CD4-positive, CD25-positive, alpha-beta regulatory T cell (primary cell): ENCODE measurements at regions not wholly inside any gene's neighbourhood (a gene's known extent, or its start where the extent isn't known, plus 50 kb on each side); places are given as distances from the start of the nearest gene placed in this dataset.

Experiments
- ATAC-seq, 2 donors: fragments of 150-1000 bp; cut with Tn5 transposase; one replicate each; pipeline ENCODE4 v1.10.0; 2021; ENCODE audit warnings: low read depth in 2 of 2, moderate number of reproducible peaks in 2 of 2, moderate library complexity in 1 of 2
- DNase-seq, 3 donors: peaks; one replicate each; pipeline versions ENCODE4 v3.0.0 to v3.0.0-alpha.2; 2012 to 2022; ENCODE audit warnings: mixed read lengths in 1 of 3
- H3K27ac ChIP-seq: one replicate; pipeline ENCODE4 v1.7.0; 2013; ENCODE audit warnings: mild to moderate bottlenecking, low read length; ENCODE audit not compliant: insufficient read depth, poor library complexity, severe bottlenecking
- H3K27me3 ChIP-seq: one replicate; pipeline ENCODE4 v1.7.0; 2013; ENCODE audit warnings: low read length; ENCODE audit not compliant: control insufficient read depth, insufficient read depth
- H3K36me3 ChIP-seq: one replicate; pipeline ENCODE4 v1.7.0; 2013; ENCODE audit warnings: mild to moderate bottlenecking, low read length, moderate library complexity; ENCODE audit not compliant: control insufficient read depth, insufficient read depth
- H3K4me1 ChIP-seq: 2 replicates; pipeline ENCODE4 v1.7.0; 2013; ENCODE audit warnings: mild to moderate bottlenecking, low read length; ENCODE audit not compliant: insufficient read depth, control insufficient read depth, poor library complexity, severe bottlenecking
- H3K4me3 ChIP-seq: one replicate; pipeline ENCODE4 v1.7.0; 2013; ENCODE audit warnings: low read depth, mild to moderate bottlenecking, low read length, moderate library complexity
- H3K9me3 ChIP-seq, 2 experiments: 1 replicate in 1 of 2; 2 replicates in 1 of 2; pipeline ENCODE4 v1.7.0; 2013; ENCODE audit warnings: low read length in 2 of 2, mild to moderate bottlenecking in 1 of 2, moderate library complexity in 1 of 2; ENCODE audit not compliant: control insufficient read depth in 2 of 2
- H3K27ac Mint-ChIP-seq, 3 donors: one replicate each; pipeline ENCODE4 v1.8.0; 2020 to 2022; ENCODE audit warnings: mild to moderate bottlenecking in 3 of 3, mixed read lengths in 3 of 3, moderate library complexity in 2 of 3
- H3K27me3 Mint-ChIP-seq: one replicate; pipeline ENCODE4 v1.8.0; 2022; ENCODE audit warnings: mild to moderate bottlenecking, mixed read lengths
- H3K36me3 Mint-ChIP-seq: one replicate; pipeline ENCODE4 v1.8.0; 2020; ENCODE audit warnings: mixed read lengths
- H3K4me1 Mint-ChIP-seq, 4 donors: one replicate each; pipeline ENCODE4 v1.8.0; 2020 to 2022; ENCODE audit warnings: mixed read lengths in 4 of 4, mild to moderate bottlenecking in 1 of 4
- H3K4me3 Mint-ChIP-seq, 4 donors: one replicate each; pipeline ENCODE4 v1.8.0; 2020 to 2022; ENCODE audit warnings: mild to moderate bottlenecking in 4 of 4, mixed read lengths in 4 of 4, moderate library complexity in 3 of 4
- H3K9me3 Mint-ChIP-seq, 7 donors: one replicate each; pipeline ENCODE4 v1.8.0; 2020 to 2022; ENCODE audit warnings: mixed read lengths in 7 of 7, mild to moderate bottlenecking in 3 of 7, moderate library complexity in 2 of 7

GRCh38 chr10:60684091-60684490 lies 94.2 kb upstream of the CDK1 start:
- H3K36me3 Mint-ChIP-seq = no peaks in the 10 kb centered on the region
- H3K27me3 Mint-ChIP-seq = peaks cover 10% of the 10 kb centered on the region
- DNase-seq (no peak), ATAC-seq (no peak)
- no peaks in the 10 kb centered on the region for H3K4me1 ChIP-seq
- no peaks in the 10 kb centered on the region for H3K36me3 ChIP-seq
- H3K27ac ChIP-seq = no peak overlapping the region
- no peaks in the 10 kb centered on the region for H3K9me3 ChIP-seq
- H3K4me3 ChIP-seq = no peak overlapping the region
- no peaks in the 10 kb centered on the region for H3K4me1 Mint-ChIP-seq
- no peak overlapping the region for H3K27ac Mint-ChIP-seq
- peaks cover 0 to 7% (median 2%) of the 10 kb centered on the region in 7 donors for H3K9me3 Mint-ChIP-seq
- no peaks in the 10 kb centered on the region for H3K27me3 ChIP-seq
- no peak overlapping the region for H3K4me3 Mint-ChIP-seq

DNA sequence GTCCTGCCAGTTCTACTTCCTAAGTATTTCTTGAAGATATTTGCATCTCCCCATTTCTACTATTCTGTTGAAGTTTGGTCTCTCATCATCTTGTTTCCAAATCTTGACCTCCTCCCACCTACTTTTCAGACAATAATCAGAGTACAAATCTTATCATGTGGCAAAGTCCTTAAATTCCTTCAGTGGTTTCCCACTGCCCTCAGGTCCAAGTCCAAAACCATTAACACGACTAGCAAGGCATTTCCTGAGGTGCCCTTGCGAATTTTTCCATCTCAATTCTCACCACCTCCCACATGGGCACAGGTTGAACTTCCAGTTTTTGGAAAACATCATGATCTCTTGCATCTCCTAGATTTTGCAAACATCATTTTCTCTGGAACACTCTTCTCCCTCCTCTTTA lies 97.2 kb upstream of the CDK1 start:
- Mint-ChIP-seq H3K27me3 (peaks cover 13% of the 10 kb centered on the region), H3K27ac (no peak overlapping the region), H3K9me3 (peaks cover 0 to 1% (median 0%) of the 10 kb centered on the region in 7 donors), H3K36me3 (no peaks in the 10 kb centered on the region), H3K4me3 (no peak overlapping the region), H3K4me1 (no peaks in the 10 kb centered on the region)
- Histone ChIP-seq H3K27me3 (no peaks in the 10 kb centered on the region), H3K36me3 (no peaks in the 10 kb centered on the region), H3K4me1 (no peaks in the 10 kb centered on the region), H3K27ac (no peak overlapping the region), H3K9me3 (no peaks in the 10 kb centered on the region), H3K4me3 (no peak overlapping the region)
- ATAC-seq = no peak
- DNase-seq = no peak

GRCh38 chr10:60679388-60679990 lies 98.8 kb upstream of the CDK1 start:
- ATAC-seq (no peak), DNase-seq (no peak)
- Mint-ChIP-seq H3K4me1 (no peaks in the 10 kb centered on the region), H3K4me3 (no peak overlapping the region), H3K27ac (no peak overlapping the region), H3K9me3 (peaks cover 0 to 4% (median 0%) of the 10 kb centered on the region in 7 donors), H3K36me3 (no peaks in the 10 kb centered on the region), H3K27me3 (peaks cover 13% of the 10 kb centered on the region)
- H3K4me3 ChIP-seq = no peak overlapping the region
- H3K27ac ChIP-seq = no peak overlapping the region
- no peaks in the 10 kb centered on the region for H3K4me1 ChIP-seq
- no peaks in the 10 kb centered on the region for H3K9me3 ChIP-seq
- H3K27me3 ChIP-seq = no peaks in the 10 kb centered on the region
- no peaks in the 10 kb centered on the region for H3K36me3 ChIP-seq

DNA sequence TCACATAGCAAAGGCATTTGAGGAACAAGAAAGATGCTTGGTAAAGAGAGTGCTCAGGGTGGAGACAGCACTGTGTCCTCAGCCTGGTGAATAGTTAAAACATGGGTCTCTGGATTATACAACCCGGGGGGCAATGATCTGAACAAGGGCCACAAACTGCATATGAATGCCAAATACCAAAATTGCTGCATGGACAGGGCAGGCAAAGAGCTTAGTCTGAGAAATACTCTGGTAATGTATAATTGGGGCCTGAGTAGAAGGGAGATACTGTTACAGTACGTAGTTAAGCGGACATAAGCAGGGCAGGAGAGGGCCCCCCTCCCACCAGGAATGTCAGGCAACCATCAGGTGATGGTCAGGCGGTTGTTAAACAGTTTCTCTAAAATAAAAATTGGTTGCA lies 99.3 kb upstream of the CDK1 start:
- DNase-seq = no peak
- H3K27me3 Mint-ChIP-seq = peaks cover 13% of the 10 kb centered on the region
- H3K4me3 ChIP-seq = no peak overlapping the region
- H3K27ac Mint-ChIP-seq = no peak overlapping the region
- H3K9me3 Mint-ChIP-seq = peaks cover 0 to 4% (median 0%) of the 10 kb centered on the region in 7 donors
- no peak for ATAC-seq
- H3K36me3 ChIP-seq = no peaks in the 10 kb centered on the region
- no peak overlapping the region for H3K4me3 Mint-ChIP-seq
- H3K27ac ChIP-seq = no peak overlapping the region
- H3K4me1 ChIP-seq = no peaks in the 10 kb centered on the region
- no peaks in the 10 kb centered on the region for H3K27me3 ChIP-seq
- no peaks in the 10 kb centered on the region for H3K4me1 Mint-ChIP-seq
- no peaks in the 10 kb centered on the region for H3K36me3 Mint-ChIP-seq
- no peaks in the 10 kb centered on the region for H3K9me3 ChIP-seq

DNA sequence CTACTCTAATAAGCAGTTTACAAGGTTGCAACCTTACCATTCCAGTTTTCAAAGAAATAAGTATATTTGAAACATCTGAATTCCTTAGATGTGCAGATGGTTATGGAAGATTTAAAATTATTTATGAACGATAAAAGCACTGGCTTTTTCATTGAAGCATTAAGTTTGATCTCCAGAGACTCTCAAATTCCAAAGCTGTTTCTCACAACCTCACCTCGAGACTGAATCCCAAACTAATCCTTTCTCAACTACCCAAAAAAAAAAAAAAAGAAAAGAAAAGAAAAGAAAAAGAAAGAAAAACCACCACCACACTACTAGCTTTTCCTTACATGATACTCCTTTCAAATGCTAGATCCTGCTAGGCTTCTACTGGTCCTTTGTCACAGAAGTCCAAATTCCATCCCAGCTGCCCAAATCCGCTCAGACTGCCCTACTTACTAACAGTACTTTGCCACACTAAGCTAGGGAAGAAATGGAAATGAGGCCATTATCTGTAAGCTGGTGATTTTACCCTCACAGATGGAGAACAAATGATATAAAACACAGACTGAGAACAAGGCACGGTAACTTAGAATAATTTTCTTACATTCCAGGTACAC lies 100.6 kb upstream of the CDK1 start:
- H3K36me3 Mint-ChIP-seq = no peaks in the 10 kb centered on the region
- H3K9me3 Mint-ChIP-seq = peaks cover 0 to 4% (median 0%) of the 10 kb centered on the region in 7 donors

GRCh38 chr10:60675236-60675635 lies 103.0 kb upstream of the CDK1 start:
- no peak overlapping the region for H3K27ac ChIP-seq
- no peak overlapping the region for H3K4me3 ChIP-seq
- no peaks in the 10 kb centered on the region for H3K27me3 ChIP-seq
- Mint-ChIP-seq H3K27ac (no peak overlapping the region), H3K4me1 (no peaks in the 10 kb centered on the region), H3K27me3 (peaks cover 4% of the 10 kb centered on the region), H3K36me3 (no peaks in the 10 kb centered on the region), H3K9me3 (peaks cover 0 to 3% (median 0%) of the 10 kb centered on the region in 7 donors), H3K4me3 (no peak overlapping the region)
- DNase-seq (no peak), ATAC-seq (no peak)
- H3K36me3 ChIP-seq = no peaks in the 10 kb centered on the region
- H3K4me1 ChIP-seq = no peaks in the 10 kb centered on the region
- no peaks in the 10 kb centered on the region for H3K9me3 ChIP-seq

More for the DNA sequence above, 100.6 kb upstream of the CDK1 start:
- no peaks in the 10 kb centered on the region for H3K36me3 ChIP-seq
- Mint-ChIP-seq H3K4me1 (no peaks in the 10 kb centered on the region), H3K27ac (no peak overlapping the region), H3K4me3 (no peak overlapping the region), H3K27me3 (peaks cover 7% of the 10 kb centered on the region)
- DNase-seq = no peak
- no peaks in the 10 kb centered on the region for H3K27me3 ChIP-seq
- no peaks in the 10 kb centered on the region for H3K9me3 ChIP-seq
- no peaks in the 10 kb centered on the region for H3K4me1 ChIP-seq
- H3K27ac ChIP-seq = no peak overlapping the region
- H3K4me3 ChIP-seq = no peak overlapping the region
- ATAC-seq = no peak

- H3K36me3 Mint-ChIP-seq = no peaks in the 10 kb centered on the region
- DNase-seq = no peak
Measured at GRCh38 chr10:60669501-60669900, 108.8 kb upstream of the CDK1 start.

GRCh38 chr10:60666221-60666620 lies 112.1 kb upstream of the CDK1 start:
- Histone ChIP-seq H3K27me3 (no peaks in the 10 kb centered on the region), H3K36me3 (no peaks in the 10 kb centered on the region), H3K4me1 (no peaks in the 10 kb centered on the region), H3K9me3 (no peaks in the 10 kb centered on the region), H3K27ac (no peak overlapping the region), H3K4me3 (no peak overlapping the region)
- H3K4me1 Mint-ChIP-seq = no peaks in the 10 kb centered on the region
- no peaks in the 10 kb centered on the region for H3K36me3 Mint-ChIP-seq
- ATAC-seq (no peak), DNase-seq (no peak)
- H3K27me3 Mint-ChIP-seq = no peaks in the 10 kb centered on the region
- no peak overlapping the region for H3K4me3 Mint-ChIP-seq
- no peak overlapping the region for H3K27ac Mint-ChIP-seq
- H3K9me3 Mint-ChIP-seq = peaks cover 0 to 2% (median 0%) of the 10 kb centered on the region in 7 donors

More at GRCh38 chr10:60669501-60669900, 108.8 kb upstream of the CDK1 start:
- H3K4me1 Mint-ChIP-seq = no peaks in the 10 kb centered on the region
- no peaks in the 10 kb centered on the region for H3K4me1 ChIP-seq
- no peak overlapping the region for H3K4me3 ChIP-seq
- no peak overlapping the region for H3K27ac Mint-ChIP-seq
- no peak overlapping the region for H3K4me3 Mint-ChIP-seq
- H3K27ac ChIP-seq = no peak overlapping the region
- no peaks in the 10 kb centered on the region for H3K27me3 Mint-ChIP-seq
- H3K36me3 ChIP-seq = no peaks in the 10 kb centered on the region
- peaks cover 0 to 3% (median 0%) of the 10 kb centered on the region in 7 donors for H3K9me3 Mint-ChIP-seq
- H3K9me3 ChIP-seq = no peaks in the 10 kb centered on the region
- ATAC-seq = no peak
- no peaks in the 10 kb centered on the region for H3K27me3 ChIP-seq
